Calu3 (cell line): ENCODE measurements at regions not wholly inside any gene's neighbourhood (a gene's known extent, or its start where the extent isn't known, plus 50 kb on each side); places are given as distances from the start of the nearest gene placed in this dataset.

Source experiments
- BruUV-seq: library from RNA; stranded (reverse); fragments of 400-500 nt; replicated peaks from 2 replicates; lab custom pipeline; 2021; lab: Mats Ljungman, UMichigan
- CTCF ChIA-PET: fragments of 300-600 bp; sonication (Branson Sonifier 250); formaldehyde crosslinking; loops from one replicate; lab custom pipeline; 2022; ENCODE audit warnings: antibody characterized with exemption; lab: Charles Lee
- DNase-seq: peaks from one replicate; pipeline ENCODE4 v3.0.0; 2022
- H3K27ac Mint-ChIP-seq: one replicate; pipeline ENCODE4 v1.8.0; 2022; ENCODE audit warnings: mixed read lengths; ENCODE audit not compliant: unreplicated experiment
- H3K27me3 Mint-ChIP-seq: one replicate; pipeline ENCODE4 v1.8.0; 2022; ENCODE audit warnings: mixed read lengths; ENCODE audit not compliant: unreplicated experiment
- H3K36me3 Mint-ChIP-seq: one replicate; pipeline ENCODE4 v1.8.0; 2022; ENCODE audit warnings: mild to moderate bottlenecking, moderate library complexity, mixed read lengths; ENCODE audit not compliant: insufficient read depth, unreplicated experiment
- H3K4me1 Mint-ChIP-seq: one replicate; pipeline ENCODE4 v1.8.0; 2022; ENCODE audit warnings: mild to moderate bottlenecking, low read depth, mixed read lengths; ENCODE audit not compliant: unreplicated experiment
- H3K4me3 Mint-ChIP-seq: one replicate; pipeline ENCODE4 v1.8.0; 2022; ENCODE audit warnings: mild to moderate bottlenecking, low read depth, moderate library complexity, mixed read lengths; ENCODE audit not compliant: unreplicated experiment
- H3K9me3 Mint-ChIP-seq: one replicate; pipeline ENCODE4 v1.8.0; 2022; ENCODE audit warnings: low read depth, mixed read lengths; ENCODE audit not compliant: unreplicated experiment
- intact Hi-C: fragments of 100-400 bp; cut with micrococcal nuclease; formaldehyde crosslinking; loops from one replicate; pipeline ENCODE4 v1.10.0; 2022; ENCODE audit not compliant: unreplicated experiment
- TF ChIP-seq, protein P1 (sequence below): fragments of 200-600 bp; IDR thresholded peaks from one replicate; pipeline ENCODE4 v1.8.0; 2022; ENCODE audit warnings: antibody characterized with exemption; ENCODE audit not compliant: unreplicated experiment

DNA sequence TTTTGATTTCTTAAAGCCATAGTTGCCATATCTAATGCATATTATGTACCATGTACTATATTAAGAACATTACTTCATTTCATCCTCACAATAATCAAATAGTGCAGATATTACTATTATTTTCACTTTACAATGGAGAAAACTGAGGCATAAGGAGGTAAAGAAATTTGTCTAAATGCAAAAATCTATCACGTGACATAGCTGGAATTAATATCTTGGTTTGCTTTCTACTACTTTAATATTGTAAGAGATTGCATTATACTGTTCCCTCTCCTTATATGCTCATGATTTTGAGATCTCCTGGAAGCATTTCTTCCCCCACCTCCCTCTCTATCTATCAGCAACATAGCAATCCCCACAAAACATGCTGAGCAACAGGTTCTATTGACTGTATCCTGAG, 330.8 kb upstream of the SPTLC3 start:
- no peaks in the 10 kb centered on the region for H3K9me3 Mint-ChIP-seq
- H3K4me1 Mint-ChIP-seq: no peaks in the 10 kb centered on the region
- BruUV-seq: no TSS peak
- intact Hi-C loops: no loop called here
- no peak overlapping the region for H3K27ac Mint-ChIP-seq
- TF ChIP-seq, protein P1, sequence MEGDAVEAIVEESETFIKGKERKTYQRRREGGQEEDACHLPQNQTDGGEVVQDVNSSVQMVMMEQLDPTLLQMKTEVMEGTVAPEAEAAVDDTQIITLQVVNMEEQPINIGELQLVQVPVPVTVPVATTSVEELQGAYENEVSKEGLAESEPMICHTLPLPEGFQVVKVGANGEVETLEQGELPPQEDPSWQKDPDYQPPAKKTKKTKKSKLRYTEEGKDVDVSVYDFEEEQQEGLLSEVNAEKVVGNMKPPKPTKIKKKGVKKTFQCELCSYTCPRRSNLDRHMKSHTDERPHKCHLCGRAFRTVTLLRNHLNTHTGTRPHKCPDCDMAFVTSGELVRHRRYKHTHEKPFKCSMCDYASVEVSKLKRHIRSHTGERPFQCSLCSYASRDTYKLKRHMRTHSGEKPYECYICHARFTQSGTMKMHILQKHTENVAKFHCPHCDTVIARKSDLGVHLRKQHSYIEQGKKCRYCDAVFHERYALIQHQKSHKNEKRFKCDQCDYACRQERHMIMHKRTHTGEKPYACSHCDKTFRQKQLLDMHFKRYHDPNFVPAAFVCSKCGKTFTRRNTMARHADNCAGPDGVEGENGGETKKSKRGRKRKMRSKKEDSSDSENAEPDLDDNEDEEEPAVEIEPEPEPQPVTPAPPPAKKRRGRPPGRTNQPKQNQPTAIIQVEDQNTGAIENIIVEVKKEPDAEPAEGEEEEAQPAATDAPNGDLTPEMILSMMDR: no peak
- no peak overlapping the region for H3K4me3 Mint-ChIP-seq
- CTCF ChIA-PET: no interaction called here
- no peaks in the 10 kb centered on the region for H3K36me3 Mint-ChIP-seq
- H3K27me3 Mint-ChIP-seq: peaks cover 21% of the 10 kb centered on the region
- no peak for DNase-seq

DNA sequence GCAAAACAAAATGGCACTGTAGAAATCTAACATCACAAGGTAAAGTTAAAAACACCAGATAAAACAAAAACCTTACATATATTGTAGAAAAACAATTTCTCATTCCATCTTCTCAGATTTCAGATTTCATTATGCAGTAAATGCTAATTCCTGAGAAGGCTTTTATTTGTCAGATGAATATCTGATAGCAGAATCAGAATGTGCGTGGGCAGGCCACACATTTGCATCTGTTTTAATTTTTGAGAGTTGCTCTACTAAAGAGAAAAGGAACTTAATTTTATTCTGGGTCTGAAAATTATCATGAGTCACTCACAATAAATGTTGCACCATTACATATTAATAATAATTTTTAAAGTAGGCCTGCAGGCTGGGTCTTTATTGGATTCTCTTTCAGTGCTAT, 329.3 kb upstream of the SPTLC3 start:
- Mint-ChIP-seq H3K27me3 (peaks cover 6% of the 10 kb centered on the region), H3K4me1 (no peaks in the 10 kb centered on the region)
- intact Hi-C loops: no loop called here

GRCh38 chr20:12682613-12683012, 326.2 kb upstream of the SPTLC3 start:
- no peak for DNase-seq
- TF ChIP-seq, protein P1: no peak
- intact Hi-C loops: no loop called here
- H3K27ac Mint-ChIP-seq: no peak overlapping the region
- H3K36me3 Mint-ChIP-seq: no peaks in the 10 kb centered on the region
- no peaks in the 10 kb centered on the region for H3K9me3 Mint-ChIP-seq
- H3K4me1 Mint-ChIP-seq: no peaks in the 10 kb centered on the region
- no peaks in the 10 kb centered on the region for H3K27me3 Mint-ChIP-seq
- no peak overlapping the region for H3K4me3 Mint-ChIP-seq
- CTCF ChIA-PET: no interaction called here
- no TSS peak for BruUV-seq

More for the DNA sequence above, 329.3 kb upstream of the SPTLC3 start:
- no TSS peak for BruUV-seq
- CTCF ChIA-PET: no interaction called here
- Mint-ChIP-seq H3K36me3 (no peaks in the 10 kb centered on the region), H3K4me3 (no peak overlapping the region), H3K9me3 (no peaks in the 10 kb centered on the region), H3K27ac (no peak overlapping the region)
- no peak for DNase-seq
- TF ChIP-seq, protein P1: no peak

GRCh38 chr20:12687476-12687875, 321.3 kb upstream of the SPTLC3 start:
- no peak overlapping the region for H3K4me3 Mint-ChIP-seq
- CTCF ChIA-PET: no interaction called here
- no TSS peak for BruUV-seq
- no peaks in the 10 kb centered on the region for H3K27me3 Mint-ChIP-seq
- H3K27ac Mint-ChIP-seq: no peak overlapping the region
- no peak for DNase-seq
- H3K36me3 Mint-ChIP-seq: no peaks in the 10 kb centered on the region
- intact Hi-C loops: no loop called here
- TF ChIP-seq, protein P1: no peak
- no peaks in the 10 kb centered on the region for H3K9me3 Mint-ChIP-seq
- no peaks in the 10 kb centered on the region for H3K4me1 Mint-ChIP-seq
